Tibial artery (tissue), 4 donors: ENCODE measurements at regions not wholly inside any gene's neighbourhood (a gene's known extent, or its start where the extent isn't known, plus 50 kb on each side); places are given as distances from the start of the nearest gene placed in this dataset.
"Not testable (repeated sequence)": the region's sequence is repeated elsewhere in the genome, so short reads cannot be mapped to it uniquely, and the experiment has no call there.

ENCODE experiments used
- DNase-seq, 2 donors: peaks; one replicate each; pipeline ENCODE4 v3.0.0-alpha.2; 2019
- H3K27ac ChIP-seq, 2 donors: fragments of 200-600 bp; sonication (generic) in 1 of 2; 1 replicate in 1 of 2; 2 replicates in 1 of 2; pipeline ENCODE4 v1.5.1; 2018 to 2019; ENCODE audit warnings: mild to moderate bottlenecking in 1 of 2
- H3K27me3 ChIP-seq, 2 donors: fragments of 200-600 bp; sonication (generic) in 1 of 2; one replicate each; pipeline versions ENCODE4 v1.5.1 to v1.6.0; 2016 to 2019
- H3K36me3 ChIP-seq, 3 donors: fragments of 200-600 bp; sonication (generic) in 2 of 3; one replicate each; pipeline ENCODE4 v1.5.1; 2016 to 2019; ENCODE audit warnings: mild to moderate bottlenecking in 2 of 3
- H3K4me1 ChIP-seq, 4 donors: fragments of 200-600 bp; sonication (generic) in 2 of 4; 1 replicate in 3 of 4; 2 replicates in 1 of 4; pipeline ENCODE4 v1.5.1; 2016 to 2019
- H3K4me3 ChIP-seq, 2 donors: fragments of 200-600 bp; sonication (generic) in 1 of 2; 1 replicate in 1 of 2; 2 replicates in 1 of 2; pipeline ENCODE4 v1.5.1; 2018 to 2019; ENCODE audit warnings: mild to moderate bottlenecking in 2 of 2
- H3K9me3 ChIP-seq, 3 donors: fragments of 200-600 bp; sonication (generic) in 1 of 3; one replicate each; pipeline ENCODE4 v1.5.1; 2016 to 2019
- intact Hi-C: fragments of 100-400 bp; cut with DNase I; formaldehyde crosslinking; loops from one replicate; pipeline ENCODE4 v1.15.0; 2023; ENCODE audit warnings: low total_unique reads
- TF ChIP-seq, protein P1 (sequence below), 2 experiments: fragments of 200-600 bp in 1 of 2; fragments of 450-650 bp in 1 of 2; IDR thresholded peaks; one replicate each; pipeline ENCODE4 v1.5.1; 2017 to 2019; ENCODE audit warnings: antibody characterized with exemption in 2 of 2, mild to moderate bottlenecking in 1 of 2, moderate library complexity in 1 of 2

DNA sequence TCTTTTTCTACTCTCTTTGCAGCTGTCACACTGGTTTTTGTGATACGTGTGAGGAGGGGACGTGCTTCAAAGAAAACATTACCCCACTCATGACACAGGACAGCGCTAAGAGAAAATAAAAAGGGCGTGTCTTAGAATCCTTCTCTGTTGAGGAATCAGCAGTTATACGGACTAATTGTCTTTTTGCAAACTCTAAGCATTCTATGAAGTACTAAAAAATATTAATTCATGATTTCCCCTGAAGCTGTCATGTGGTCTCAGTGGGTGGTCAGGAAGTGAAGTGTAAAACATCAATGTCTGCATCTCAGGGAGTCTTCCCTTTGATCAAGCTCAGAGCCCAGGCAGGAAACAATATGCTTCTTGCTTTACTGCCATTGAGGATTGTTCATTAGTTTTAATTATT is 117.5 kb upstream of the CRBN start:
- intact Hi-C loops, result no loop called here
- H3K4me1 ChIP-seq, result no peaks in the 10 kb centered on the region
- no peak overlapping the region for H3K4me3 ChIP-seq
- TF ChIP-seq, protein P1, sequence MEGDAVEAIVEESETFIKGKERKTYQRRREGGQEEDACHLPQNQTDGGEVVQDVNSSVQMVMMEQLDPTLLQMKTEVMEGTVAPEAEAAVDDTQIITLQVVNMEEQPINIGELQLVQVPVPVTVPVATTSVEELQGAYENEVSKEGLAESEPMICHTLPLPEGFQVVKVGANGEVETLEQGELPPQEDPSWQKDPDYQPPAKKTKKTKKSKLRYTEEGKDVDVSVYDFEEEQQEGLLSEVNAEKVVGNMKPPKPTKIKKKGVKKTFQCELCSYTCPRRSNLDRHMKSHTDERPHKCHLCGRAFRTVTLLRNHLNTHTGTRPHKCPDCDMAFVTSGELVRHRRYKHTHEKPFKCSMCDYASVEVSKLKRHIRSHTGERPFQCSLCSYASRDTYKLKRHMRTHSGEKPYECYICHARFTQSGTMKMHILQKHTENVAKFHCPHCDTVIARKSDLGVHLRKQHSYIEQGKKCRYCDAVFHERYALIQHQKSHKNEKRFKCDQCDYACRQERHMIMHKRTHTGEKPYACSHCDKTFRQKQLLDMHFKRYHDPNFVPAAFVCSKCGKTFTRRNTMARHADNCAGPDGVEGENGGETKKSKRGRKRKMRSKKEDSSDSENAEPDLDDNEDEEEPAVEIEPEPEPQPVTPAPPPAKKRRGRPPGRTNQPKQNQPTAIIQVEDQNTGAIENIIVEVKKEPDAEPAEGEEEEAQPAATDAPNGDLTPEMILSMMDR (IDR thresholded peaks at IDR 0.05), result no peak
- H3K27ac ChIP-seq, result no peak overlapping the region
- no peaks in the 10 kb centered on the region for H3K27me3 ChIP-seq
- H3K9me3 ChIP-seq, result no peaks in the 10 kb centered on the region
- DNase-seq, result no peak
- H3K36me3 ChIP-seq, result no peaks in the 10 kb centered on the region

DNA sequence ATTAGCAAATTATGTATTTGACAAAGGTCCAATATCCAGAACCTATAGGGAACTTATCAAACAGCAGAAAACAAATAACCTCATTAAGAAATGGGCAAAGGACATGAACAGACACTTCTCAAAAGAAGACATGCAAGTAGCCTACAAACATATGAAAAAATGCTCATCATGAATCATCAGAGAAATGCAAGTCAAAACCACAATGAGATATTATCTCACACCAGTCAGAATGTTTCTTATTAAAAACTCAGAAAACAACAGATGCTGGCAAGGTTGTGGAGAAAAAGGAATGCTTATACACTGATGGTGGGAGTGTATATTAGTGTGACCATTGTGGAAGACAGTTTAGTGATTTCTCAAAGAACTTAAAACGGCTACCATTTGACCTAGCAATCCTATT is 116.1 kb upstream of the CRBN start:
- intact Hi-C loops, result no loop called here
- Histone ChIP-seq H3K4me3 (no peak overlapping the region), H3K36me3 (no peaks in the 10 kb centered on the region), H3K27me3 (no peaks in the 10 kb centered on the region), H3K27ac (no peak overlapping the region), H3K9me3 (no peaks in the 10 kb centered on the region), H3K4me1 (no peaks in the 10 kb centered on the region)
- TF ChIP-seq, protein P1 (IDR thresholded peaks at IDR 0.05), result no peak
- DNase-seq, result no peak

DNA sequence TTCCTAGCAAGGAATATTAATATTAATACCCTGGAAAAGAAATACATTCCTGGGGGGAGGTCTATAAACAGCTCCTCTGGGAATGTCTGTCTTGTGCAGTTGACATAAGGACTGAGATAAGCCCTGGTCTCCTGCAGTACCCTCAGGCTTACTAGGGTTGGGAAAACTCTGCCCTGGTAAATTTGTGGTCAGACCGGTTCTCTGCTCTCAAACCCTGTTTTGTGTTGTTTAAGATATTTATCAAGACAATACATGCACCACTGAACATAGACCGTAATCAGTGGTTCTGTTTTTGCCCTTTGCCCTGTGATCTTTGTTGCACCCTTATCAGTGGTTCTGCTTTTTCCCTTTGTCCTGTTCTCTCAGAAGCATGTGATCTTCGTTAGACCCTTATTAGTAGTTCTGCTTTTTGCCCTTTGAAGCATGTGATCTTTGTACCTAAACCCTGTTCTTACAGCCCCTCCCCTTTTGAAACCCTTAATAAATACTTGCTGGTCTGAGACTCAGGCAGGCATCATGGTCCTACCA is 112.3 kb upstream of the CRBN start:
- not testable (repeated sequence) for H3K9me3 ChIP-seq

DNA sequence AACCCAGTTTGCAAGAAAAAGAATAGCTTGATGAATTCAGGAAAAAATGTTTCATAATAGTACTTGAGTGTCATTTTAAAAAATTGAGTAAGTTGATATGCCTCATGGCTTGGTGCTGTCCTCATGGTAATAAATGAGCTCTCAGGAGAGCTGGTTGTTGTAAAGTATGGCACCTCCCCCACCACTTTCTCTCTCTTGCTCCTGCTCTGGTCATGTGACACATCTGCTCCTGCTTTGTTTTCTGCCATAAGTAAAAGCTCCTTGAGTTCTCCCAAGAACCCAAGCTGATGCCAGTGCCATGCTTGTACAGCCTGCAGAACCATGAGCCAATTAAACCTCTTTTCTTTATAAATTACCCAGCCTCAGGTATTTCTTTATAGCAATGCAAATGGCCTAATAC is 108.8 kb upstream of the CRBN start:
- Histone ChIP-seq H3K36me3 (no peaks in the 10 kb centered on the region), H3K9me3 (no peaks in the 10 kb centered on the region), H3K27ac (no peak overlapping the region), H3K4me1 (no peaks in the 10 kb centered on the region), H3K27me3 (no peaks in the 10 kb centered on the region), H3K4me3 (no peak overlapping the region)
- TF ChIP-seq, protein P1 (IDR thresholded peaks at IDR 0.05), result no peak
- no peak for DNase-seq
- intact Hi-C loops, result no loop called here

More for the DNA sequence above, 112.3 kb upstream of the CRBN start:
- H3K27me3 ChIP-seq, DNase-seq, intact Hi-C loops, H3K4me1 ChIP-seq, H3K36me3 ChIP-seq, H3K27ac ChIP-seq, H3K4me3 ChIP-seq: not testable (repeated sequence)

DNA sequence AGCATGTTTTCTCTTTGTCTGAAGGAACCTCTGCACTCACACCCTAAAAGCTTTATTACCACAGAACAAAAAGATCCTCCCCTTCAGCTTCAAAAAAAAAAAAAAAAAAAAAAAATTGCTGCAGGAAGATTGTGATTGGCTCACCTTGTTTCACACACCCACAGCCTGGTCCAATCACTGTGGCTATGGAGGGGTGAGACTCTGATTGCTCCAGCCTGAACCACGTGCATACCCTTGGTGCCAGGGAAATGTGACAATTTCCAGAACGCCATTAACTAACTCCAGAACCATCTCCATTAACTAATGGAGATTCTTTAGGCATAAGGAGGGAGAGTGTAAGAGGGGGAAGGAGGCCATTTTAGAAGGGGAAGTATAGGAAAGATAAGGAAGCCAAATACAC is 106.5 kb upstream of the CRBN start:
- intact Hi-C loops, result no loop called here
- DNase-seq, result no peak
- Histone ChIP-seq H3K27ac (no peak overlapping the region), H3K9me3 (no peaks in the 10 kb centered on the region), H3K36me3 (no peaks in the 10 kb centered on the region), H3K4me1 (no peaks in the 10 kb centered on the region), H3K4me3 (no peak overlapping the region), H3K27me3 (no peaks in the 10 kb centered on the region)
- TF ChIP-seq, protein P1 (IDR thresholded peaks at IDR 0.05), result no peak

DNA sequence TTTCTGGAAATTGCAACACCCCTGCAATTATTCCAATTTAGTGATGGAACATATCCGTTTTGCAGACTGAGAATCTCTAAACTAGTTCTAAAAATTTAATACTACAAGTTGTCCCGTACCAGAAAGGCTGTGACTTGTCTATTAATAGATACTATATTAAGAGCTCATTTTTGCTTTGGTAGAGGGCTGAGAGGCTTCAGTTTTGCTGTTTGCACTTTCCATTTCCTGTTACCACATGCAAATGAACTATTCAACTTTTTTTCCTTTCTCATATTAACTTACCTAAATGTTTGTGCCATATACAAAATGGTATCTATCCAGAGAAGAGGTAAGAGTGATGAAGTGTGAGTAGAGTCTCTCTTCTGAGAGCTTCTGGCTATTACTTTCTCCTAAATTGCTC is 101.5 kb upstream of the CRBN start:
- H3K27me3 ChIP-seq, result no peaks in the 10 kb centered on the region
- H3K9me3 ChIP-seq, result no peaks in the 10 kb centered on the region
- H3K27ac ChIP-seq, result no peak overlapping the region
- H3K36me3 ChIP-seq, result no peaks in the 10 kb centered on the region
- intact Hi-C loops, result no loop called here
- H3K4me1 ChIP-seq, result no peaks in the 10 kb centered on the region
- TF ChIP-seq, protein P1 (IDR thresholded peaks at IDR 0.05), result no peak
- no peak overlapping the region for H3K4me3 ChIP-seq
- no peak for DNase-seq
